GM21367 (cell line): ENCODE measurements at regions not wholly inside any gene's neighbourhood (a gene's known extent, or its start where the extent isn't known, plus 50 kb on each side); places are given as distances from the start of the nearest gene placed in this dataset.
"Not testable (repeated sequence)": the region's sequence is repeated elsewhere in the genome, so short reads cannot be mapped to it uniquely, and the experiment has no call there.

ENCODE experiments used
- ATAC-seq: cut with Tn5 transposase; IDR thresholded peaks from one replicate; pipeline ENCODE4 v1.9.1; 2021; ENCODE audit not compliant: unreplicated experiment

DNA sequence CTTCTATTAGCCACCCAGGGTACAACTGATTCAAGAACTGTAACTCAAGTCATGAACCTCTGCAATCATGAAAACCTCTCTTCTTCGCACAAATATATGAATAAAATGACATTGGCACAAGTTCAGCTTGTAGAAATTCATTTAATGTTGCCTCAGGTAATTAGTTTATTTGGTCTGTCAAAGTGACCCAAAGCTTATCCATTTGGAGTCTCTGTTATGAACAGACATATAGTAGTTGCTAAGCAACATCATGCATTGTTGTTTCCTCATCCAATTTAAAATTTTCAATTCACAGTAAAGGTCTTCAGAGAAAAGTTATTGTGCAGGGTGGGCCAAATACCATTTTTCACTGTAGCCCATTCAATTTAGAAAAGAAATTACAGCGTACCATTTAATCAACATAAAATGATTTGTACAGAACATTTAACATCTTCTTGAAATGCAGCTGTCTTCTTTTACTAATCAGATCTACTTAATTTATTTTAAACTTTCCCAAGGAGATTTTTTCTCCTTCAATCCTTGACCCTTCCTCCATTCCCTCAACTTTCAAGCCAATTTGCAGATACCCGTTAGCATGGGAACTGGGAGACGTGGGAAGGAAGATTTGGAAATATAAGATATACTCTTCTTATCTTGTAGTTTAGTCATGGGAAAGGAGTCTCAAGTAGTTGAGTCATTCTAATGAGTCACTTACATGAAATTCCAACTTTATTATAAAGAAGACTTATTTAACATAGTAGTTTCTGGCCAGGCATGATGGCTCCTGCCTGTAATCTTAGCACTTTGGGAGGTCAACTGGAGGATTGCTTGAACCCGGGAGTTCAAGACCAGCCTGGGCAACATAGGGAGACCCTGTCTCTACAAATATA lies 231.3 kb downstream of the ATPSCKMT start:
- no peak for ATAC-seq

DNA sequence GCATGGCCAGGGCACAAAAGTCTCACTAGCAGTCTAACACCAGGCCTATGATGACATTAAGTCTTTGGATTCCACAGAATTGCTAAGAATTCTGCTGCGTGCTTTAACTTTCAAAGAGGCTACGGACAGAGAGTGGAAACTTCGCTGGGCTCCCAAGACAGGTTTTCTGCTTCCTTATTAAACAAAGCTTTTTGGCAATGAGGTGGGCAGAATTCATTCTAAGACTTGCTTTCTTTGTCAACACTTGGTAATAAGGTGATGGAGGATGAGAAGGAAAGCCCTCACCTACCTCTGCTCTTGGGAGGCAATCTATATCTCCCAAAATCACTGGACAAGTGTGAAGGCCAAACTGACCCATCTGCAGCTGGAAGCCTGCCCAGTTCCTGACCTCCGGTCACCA lies 231.9 kb downstream of the ATPSCKMT start:
- ATAC-seq, result no peak

DNA sequence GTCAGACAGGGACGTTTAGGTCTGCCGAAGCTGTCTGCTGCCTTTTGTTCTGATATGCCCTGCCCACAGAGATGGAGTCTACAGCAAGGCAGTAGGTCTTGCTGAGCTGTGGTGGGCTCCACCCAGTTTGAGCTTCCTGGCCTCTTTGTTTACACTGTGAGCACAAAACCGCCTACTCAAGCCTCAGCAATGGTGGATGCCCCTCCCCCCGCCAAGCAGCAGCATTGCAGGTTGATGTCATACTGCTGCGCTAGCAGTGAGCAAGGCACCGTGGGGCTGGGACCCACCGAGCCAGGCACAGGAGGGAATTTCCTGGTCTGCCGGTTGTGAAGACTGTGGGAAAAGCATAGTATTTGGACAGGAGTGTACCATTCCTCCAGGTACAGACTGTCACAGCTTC lies 233.1 kb downstream of the ATPSCKMT start:
- not testable (repeated sequence) for ATAC-seq

DNA sequence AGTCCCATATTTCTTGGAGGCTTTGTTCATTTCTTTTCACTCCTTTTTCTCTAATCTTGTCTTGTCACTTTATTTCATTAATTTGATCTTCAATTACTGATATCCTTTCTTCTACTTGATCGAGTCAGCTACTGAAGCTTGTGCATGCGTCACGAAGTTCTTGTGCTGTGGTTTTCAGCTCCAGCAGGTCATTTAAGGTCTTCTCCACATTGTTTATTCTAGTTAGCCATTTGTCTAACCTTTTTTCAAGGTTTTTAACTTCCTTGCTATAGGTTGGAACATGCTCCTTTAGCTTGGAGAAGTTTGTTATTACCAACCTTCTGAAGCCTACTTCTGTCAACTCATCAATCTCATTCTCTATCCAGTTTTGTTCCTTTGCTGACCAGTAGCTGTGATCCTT lies 234.0 kb downstream of the ATPSCKMT start:
- ATAC-seq, result not testable (repeated sequence)

DNA sequence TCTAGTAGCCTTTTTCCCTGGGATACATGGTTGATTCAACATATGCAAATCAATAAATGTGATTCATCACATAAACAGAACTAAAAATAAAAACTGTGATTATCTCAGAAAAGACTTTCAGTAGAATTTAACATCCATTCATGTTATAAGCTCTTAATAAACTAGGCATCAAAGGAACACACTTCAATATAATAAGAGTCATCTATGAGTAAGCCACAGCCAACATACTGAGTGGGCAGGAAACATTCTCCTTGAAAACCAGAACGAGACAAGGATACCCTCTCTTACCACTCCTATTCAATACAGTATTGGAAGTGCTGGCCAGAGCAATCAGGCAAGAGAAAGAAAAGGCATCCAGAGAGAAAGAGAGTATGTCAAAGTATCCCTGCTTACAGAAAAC lies 239.9 kb downstream of the ATPSCKMT start:
- no peak for ATAC-seq

DNA sequence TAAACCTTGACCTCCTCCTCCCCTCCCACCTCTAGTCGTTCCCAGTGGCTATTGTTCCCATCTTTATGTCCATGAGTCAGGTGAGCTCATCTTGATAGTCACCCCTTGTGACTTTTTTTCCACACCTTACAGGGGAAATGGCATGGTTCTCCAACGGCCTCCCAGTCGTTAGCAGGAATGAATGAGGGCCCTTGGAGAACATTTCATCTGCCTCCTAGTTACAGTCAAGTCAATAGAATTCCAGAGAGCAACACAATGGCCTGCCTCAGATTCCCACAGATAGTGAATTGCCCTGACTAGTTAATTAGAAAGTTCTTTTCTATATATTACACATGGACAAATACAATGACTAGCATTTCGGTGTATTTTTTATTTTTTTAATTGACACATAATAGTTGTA lies 262.6 kb downstream of the ATPSCKMT start:
- ATAC-seq, result no peak

DNA sequence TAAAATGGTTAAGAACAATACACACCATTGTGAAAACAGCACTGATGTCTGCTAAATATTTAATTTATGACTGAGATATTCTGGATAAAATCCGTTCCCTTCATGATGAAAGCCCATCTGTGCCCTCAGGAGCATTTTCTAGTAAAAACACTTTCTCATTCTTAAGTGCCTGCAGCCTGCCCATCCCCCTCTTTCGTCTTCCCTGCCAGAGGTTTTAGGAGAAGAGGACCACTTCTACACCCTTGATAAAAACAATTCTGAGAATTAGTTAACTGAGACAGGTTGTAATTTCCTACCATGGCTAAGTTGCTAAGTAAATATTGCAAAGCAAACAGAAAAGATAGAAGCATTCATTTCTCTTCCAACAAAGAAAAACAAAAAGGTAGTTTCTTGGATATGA lies 272.6 kb downstream of the ATPSCKMT start:
- no peak for ATAC-seq

DNA sequence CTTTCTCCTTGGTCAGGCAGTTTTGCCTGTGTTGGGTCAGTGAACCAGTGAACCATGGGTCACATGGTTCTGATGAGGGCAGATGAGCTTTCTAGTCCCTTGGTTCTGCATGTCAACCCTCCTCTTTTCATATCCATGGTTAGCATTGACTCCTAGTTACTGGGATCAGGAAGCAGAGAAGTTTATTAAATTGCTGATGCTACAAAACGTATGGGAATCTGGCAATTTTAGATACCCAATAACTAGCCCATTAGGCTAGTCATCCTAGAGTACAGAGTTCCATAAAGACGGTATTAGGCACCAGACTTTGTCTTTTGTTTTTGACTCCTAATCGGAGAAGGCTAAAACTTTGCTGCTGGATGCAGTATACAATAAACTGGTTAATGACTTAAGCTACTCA lies 273.1 kb downstream of the ATPSCKMT start:
- no peak for ATAC-seq

DNA sequence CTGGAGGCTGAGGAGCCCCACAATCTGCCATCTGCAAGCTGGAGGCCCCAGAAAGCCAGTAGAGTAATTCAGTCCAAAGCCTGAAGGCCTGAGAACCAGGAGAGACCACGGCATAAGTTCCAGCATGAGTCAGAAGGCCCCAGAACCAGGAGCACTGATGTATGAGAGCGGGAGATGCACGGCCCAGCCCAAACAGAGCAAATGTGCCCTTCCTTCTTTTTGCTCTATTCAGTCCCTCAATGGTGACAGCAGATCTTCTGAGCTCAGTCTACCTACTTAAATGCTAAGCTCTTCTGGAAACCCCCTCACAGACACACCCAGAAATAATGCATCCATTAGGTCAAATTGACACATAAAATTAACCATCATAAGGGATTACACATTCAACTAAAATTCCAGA lies 277.6 kb downstream of the ATPSCKMT start:
- no peak for ATAC-seq

DNA sequence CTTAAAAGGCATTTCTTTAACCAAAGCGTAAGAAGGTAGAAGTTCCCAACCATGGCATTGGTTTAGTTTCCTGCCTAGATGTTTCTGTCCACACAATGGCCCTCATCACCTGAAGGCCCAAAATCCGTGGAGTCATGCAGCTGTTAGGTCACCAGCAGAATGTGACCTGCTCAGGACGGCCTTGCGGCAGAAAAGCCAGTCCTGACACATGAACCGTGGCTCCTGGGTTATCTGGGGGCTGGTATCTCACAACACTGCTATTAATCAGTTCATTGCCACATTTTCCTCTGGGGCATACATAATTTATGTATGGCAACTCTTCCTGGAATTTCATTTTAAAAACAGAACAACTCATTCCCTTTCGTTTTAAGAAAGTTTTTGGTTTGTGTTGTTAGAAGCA lies 278.4 kb downstream of the ATPSCKMT start:
- ATAC-seq, result no peak

DNA sequence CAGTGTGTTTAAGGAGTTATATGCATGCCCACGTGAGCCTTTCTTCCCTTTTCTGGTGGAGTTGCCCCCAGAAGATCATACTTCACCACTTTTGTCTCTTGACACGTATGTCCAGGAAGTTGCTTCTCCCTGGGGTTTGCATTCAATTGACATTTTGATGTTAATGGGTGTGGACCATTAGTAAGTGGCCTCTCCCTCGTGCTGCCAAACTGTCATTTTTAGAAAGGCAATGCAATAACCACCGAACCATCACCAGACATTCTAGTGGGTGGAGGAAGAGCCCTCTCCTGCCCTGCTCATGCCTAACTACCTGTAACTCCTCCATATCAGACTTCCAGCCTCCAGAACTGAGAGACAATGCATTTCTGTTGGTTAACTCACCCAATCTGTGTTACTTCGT lies 290.8 kb downstream of the ATPSCKMT start:
- ATAC-seq, result no peak

DNA sequence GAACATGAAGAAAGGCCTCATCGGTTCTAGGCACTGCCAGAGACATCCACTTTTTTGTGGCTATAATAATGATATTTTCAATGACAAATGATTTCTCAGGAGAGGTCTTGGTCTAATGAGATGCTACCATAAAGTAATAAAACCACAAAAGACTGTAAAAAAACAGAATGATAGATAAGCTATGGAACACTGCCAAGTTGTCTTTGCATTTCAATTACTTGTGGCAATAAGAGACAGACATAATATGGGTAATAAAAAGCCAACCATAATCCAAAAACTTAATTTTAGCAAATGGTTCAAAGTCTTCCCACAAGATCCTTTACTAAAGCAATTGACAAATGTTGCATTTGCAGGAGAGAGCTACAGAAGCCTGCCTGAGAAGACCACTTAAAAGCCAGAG lies 292.5 kb downstream of the ATPSCKMT start:
- no peak for ATAC-seq

DNA sequence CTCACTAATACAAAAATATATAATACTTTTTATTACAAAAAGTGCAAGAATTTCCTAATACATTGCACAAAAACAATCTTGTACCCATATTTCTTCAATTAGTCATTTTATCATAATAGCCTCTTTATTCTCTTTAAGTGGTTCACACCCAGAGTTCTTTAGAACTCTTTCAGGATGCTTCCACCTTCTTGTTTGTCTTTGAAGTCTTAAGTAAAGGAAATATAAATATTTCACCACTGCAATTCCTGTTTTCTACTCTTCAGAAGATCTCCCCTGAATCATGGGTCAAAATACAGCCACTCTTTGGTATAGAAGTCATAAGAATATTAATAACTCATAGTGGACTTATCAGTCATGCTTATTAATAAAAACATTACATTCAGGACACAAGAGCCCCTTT lies 293.0 kb downstream of the ATPSCKMT start:
- ATAC-seq, result no peak

DNA sequence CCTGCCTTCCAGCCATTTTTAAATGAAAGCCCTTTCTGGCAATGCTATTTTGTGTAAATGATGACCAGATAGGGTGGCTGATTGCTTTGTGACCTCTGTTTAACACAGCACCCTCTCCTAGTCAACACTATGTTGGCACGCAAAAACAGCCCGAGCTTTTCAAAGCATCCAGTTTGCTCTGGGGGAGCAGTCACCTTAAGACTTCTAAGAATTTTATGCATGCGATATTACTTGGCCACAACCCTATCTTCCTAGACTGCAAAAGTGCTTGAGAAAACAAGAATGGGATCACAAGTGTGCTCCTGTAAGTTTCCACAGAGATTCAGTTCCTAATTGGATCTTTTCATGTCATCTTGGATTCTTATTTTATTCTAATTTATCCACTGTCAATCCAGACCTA lies 294.1 kb downstream of the ATPSCKMT start:
- ATAC-seq, result no peak

DNA sequence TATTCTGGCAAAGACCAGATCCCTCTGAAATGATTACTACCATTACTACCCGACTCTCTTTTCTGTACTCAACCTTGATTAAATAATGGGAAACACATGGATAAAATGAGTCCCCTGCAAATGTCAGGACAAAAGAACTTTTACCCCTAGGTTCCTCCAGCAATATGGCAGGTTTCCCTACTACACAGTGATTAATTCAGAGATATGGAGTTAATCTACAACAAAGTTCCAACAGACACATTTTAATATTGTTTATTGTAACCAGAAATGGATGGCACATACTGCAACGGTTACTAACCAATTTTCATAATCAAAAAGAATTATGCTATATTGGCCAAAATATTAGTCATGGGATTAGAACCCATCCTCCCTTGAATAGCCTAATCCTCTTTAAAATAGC lies 294.8 kb downstream of the ATPSCKMT start:
- ATAC-seq, result no peak

DNA sequence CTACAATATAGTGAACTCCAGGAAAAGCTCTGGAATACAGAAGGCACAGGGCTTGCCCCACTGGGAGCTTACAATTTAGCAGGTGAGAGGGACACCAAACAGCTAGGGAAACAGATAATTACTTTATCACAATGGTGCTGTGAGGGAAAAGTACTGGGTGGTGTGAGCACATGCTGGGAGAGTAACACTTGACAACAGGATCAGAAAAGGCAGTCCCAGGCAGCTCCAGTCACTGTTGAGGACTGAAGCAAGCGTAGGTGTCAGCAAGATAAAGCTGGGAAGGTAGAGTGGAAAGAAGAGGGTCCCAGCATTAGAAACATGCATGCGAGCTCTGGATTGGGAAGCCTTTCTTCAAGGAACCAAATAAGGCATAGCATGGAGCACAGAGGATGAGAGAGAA lies 296.0 kb downstream of the ATPSCKMT start:
- no peak for ATAC-seq

DNA sequence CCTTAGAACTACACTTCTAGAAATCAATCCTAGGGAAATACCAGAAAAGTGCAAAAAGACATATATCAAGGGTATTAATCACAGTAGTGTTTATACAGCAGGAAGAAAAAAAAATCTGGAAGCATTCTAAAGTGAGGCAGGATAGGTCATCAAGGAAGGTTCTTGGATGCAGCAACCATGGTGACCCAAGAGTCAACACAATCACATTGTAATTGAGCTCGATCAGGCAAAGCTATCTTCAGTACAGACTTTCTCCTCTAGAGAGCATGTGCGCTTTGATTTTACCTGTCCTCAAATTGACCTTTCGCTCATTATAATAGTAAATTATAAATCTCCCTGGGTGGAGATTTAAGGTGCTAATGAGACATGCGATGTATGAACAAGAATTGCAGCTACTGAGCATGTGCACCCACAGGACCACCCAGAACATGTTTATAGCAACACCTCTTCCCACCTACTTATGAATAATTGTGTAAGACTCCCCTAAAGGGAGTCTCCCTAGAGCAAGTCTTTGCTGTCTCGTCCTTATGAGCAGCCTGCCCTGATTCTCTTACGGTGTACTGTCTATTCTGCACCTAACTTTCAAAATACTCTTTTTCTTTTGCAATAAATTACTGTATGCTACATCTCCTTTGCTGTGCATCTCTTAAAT lies 297.7 kb downstream of the ATPSCKMT start:
- ATAC-seq, result no peak

DNA sequence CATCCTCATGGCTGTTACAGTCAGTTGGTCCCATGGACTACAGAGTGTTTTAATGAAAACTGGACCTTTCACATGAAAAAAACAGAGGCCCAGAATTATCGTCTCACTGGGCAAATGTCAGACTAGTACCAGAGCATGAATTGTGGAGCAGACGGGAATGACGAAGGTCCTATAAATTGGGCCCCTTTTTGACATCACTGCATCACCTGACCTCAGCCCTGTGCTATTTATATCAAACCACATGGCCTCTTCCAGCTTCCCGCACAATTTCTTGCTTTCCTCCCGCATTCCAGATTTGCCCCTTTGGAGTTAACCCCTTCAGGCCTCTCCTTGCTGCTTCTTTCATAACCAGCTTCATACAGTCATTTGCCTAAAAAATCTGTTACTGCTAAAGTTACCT lies 301.7 kb downstream of the ATPSCKMT start:
- ATAC-seq, result no peak

DNA sequence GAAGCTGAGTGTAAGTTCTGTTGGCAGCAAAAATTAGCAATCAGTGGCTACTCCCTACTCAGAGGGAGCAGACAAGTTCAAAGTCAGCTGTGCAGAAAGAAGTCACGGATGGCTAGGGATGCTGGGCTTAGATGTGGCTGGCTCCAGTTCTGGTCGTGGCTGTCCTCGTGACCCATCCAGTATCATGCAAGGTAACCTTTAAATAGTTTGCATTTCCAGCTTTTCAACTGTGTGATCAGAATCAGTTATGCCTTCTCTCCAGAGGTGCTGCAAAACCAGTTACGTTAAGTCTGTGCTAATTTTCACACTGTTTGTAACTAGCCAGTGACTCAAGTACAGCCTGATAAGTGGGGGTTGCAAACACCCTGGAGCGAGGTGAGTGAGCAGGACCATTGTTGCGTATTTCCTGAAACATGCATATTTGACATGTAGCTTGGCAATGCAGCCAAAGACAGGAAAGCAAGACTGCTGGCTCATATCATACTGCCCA lies 302.4 kb downstream of the ATPSCKMT start:
- peak; percentile 50 for ATAC-seq

DNA sequence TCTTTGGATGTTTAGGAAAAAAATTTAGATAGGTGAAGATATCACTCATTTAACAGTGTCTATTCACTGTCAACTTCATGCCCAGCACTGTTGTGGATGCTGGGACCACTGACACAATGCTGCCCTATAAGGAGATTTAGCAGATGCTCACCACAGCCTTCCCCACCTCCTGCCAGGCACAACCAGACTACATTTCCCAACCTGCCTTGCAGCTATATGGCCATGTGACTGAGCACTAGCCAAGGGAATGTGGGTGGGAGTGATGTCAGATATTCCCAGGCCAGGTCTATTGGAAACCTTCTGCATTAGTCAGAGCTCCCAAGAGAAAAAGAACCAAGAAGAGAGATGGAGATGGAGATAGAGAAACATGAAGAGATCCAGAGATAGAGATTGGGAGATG lies 302.6 kb upstream of the TAS2R1 start:
- no peak for ATAC-seq

DNA sequence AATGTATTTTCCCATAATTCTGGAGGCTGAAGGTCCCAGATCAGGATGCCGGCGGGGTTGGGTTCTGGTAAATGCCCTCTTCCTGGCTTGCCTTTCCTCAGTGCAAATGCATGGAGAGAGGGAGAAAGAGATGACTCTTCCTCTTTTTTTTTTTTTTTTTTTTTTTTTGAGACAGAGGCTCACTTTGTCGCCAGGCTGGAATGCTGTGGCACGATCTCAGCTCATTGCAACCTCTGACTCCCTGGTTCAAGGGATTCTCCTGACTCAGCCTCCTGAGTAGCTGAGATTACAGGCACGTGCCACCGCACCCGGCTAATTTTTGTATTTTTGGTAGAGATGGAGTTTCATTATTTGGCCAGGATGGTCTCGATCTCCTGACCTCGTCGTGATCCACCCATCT lies 300.0 kb upstream of the TAS2R1 start:
- no peak for ATAC-seq

DNA sequence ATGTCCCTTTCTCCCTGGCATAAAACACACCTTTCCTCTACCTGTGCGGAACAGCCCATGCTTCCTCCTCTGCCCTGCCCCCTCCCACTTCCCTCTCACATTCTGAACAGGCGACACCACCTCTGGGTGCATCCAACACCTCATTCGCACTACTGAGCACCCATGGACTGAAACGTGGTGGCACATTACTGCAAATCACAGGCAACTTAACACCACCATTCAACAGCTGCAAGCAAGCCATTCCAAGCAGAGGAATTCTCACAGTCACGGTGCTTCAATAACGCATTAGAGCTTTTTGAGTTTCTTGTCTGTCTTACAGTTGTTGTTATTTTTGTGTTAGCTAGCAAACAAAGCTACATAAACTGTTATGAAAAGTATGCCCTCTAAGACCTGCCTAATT lies 298.2 kb upstream of the TAS2R1 start:
- no peak for ATAC-seq
